BE2C (cell line): ENCODE measurements at regions not wholly inside any gene's neighbourhood (a gene's known extent, or its start where the extent isn't known, plus 50 kb on each side); places are given as distances from the start of the nearest gene placed in this dataset.

Experiments used
- DNase-seq: peaks from one replicate; pipeline ENCODE4 v3.0.0-alpha.2; 2020
- H3K27me3 ChIP-seq: fragments of 250-450 bp; sonication (Bioruptor Pico); 2 replicates; pipeline ENCODE4 v1.5.1; 2020; ENCODE audit warnings: mild to moderate bottlenecking
- H3K36me3 ChIP-seq: fragments of 250-450 bp; sonication (Bioruptor Pico); 2 replicates; pipeline ENCODE4 v1.5.1; 2020; ENCODE audit warnings: mild to moderate bottlenecking
- H3K4me1 ChIP-seq: fragments of 250-450 bp; sonication (Bioruptor Pico); 2 replicates; pipeline ENCODE4 v1.5.1; 2020
- H3K4me3 ChIP-seq: 2 replicates; pipeline ENCODE4 v1.5.1; 2011; ENCODE audit warnings: low read depth, low read length
- H3K9me3 ChIP-seq: fragments of 250-450 bp; sonication (Bioruptor Pico); 2 replicates; pipeline ENCODE4 v1.5.1; 2020
- CTCF ChIP-seq: IDR thresholded peaks from 2 replicates; pipeline ENCODE4 v1.5.1; 2012; ENCODE audit warnings: mild to moderate bottlenecking, low read depth, low read length

GRCh38 chr7:55314967-55315366 is 50.2 kb upstream of the LANCL2 start:
- TF ChIP-seq CTCF = no peak
- H3K4me3 ChIP-seq = no peak overlapping the region
- H3K9me3 ChIP-seq = no peaks in the 10 kb centered on the region; the same call in 1 of the 2 replicates
- no peaks in the 10 kb centered on the region for H3K36me3 ChIP-seq
- DNase-seq = no peak
- no peaks in the 10 kb centered on the region for H3K4me1 ChIP-seq
- no peaks in the 10 kb centered on the region for H3K27me3 ChIP-seq
